C4-2B (cell line): ENCODE measurements at regions not wholly inside any gene's neighbourhood (a gene's known extent, or its start where the extent isn't known, plus 50 kb on each side); places are given as distances from the start of the nearest gene placed in this dataset.

ENCODE experiments used
- ZFX ChIP-seq: fragments of 450-650 bp; IDR thresholded peaks from 2 replicates; pipeline ENCODE4 v1.6.1; 2017
- TF ChIP-seq, protein P1 (sequence below): fragments of 450-650 bp; conservative IDR thresholded peaks from 2 replicates; pipeline ENCODE4 v1.5.1; 2017; ENCODE audit warnings: mild to moderate bottlenecking

DNA sequence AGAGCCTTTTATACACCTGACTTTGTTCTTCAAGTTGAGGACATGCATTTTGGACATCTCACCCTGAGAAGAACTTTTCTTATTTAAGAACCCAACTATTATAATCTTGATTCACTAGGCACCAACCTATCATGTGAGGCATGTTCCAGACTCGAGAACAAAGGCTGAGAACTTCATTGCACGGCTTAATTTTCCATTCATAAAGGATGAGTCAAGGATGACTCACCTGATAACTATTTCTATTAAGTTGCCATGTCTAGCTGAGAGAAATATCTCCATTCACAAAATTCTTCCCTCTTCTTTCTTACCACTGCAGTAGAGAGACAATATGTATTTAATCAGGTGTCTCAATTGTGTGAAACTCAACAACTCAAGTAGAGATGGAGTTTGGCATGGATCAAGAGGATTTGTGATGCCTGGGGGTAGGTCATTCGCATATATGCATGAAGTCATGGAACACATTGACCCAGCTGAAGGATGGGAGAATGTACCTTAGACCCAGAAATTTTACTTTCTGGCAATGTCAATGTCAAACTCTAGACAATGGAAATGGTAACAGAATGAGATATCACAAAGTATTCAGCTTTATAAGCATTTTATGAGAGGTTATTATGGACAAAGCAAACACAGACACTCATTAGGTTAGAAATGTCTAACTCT, 173.2 kb upstream of the PRNP start:
- TF ChIP-seq, protein P1, sequence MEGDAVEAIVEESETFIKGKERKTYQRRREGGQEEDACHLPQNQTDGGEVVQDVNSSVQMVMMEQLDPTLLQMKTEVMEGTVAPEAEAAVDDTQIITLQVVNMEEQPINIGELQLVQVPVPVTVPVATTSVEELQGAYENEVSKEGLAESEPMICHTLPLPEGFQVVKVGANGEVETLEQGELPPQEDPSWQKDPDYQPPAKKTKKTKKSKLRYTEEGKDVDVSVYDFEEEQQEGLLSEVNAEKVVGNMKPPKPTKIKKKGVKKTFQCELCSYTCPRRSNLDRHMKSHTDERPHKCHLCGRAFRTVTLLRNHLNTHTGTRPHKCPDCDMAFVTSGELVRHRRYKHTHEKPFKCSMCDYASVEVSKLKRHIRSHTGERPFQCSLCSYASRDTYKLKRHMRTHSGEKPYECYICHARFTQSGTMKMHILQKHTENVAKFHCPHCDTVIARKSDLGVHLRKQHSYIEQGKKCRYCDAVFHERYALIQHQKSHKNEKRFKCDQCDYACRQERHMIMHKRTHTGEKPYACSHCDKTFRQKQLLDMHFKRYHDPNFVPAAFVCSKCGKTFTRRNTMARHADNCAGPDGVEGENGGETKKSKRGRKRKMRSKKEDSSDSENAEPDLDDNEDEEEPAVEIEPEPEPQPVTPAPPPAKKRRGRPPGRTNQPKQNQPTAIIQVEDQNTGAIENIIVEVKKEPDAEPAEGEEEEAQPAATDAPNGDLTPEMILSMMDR, result no peak
- no peak for TF ChIP-seq ZFX
